ENCODE measurements at regions not wholly inside any gene's neighbourhood (a gene's known extent, or its start where the extent isn't known, plus 50 kb on each side); places are given as distances from the start of the nearest gene placed in this dataset.

DNA sequence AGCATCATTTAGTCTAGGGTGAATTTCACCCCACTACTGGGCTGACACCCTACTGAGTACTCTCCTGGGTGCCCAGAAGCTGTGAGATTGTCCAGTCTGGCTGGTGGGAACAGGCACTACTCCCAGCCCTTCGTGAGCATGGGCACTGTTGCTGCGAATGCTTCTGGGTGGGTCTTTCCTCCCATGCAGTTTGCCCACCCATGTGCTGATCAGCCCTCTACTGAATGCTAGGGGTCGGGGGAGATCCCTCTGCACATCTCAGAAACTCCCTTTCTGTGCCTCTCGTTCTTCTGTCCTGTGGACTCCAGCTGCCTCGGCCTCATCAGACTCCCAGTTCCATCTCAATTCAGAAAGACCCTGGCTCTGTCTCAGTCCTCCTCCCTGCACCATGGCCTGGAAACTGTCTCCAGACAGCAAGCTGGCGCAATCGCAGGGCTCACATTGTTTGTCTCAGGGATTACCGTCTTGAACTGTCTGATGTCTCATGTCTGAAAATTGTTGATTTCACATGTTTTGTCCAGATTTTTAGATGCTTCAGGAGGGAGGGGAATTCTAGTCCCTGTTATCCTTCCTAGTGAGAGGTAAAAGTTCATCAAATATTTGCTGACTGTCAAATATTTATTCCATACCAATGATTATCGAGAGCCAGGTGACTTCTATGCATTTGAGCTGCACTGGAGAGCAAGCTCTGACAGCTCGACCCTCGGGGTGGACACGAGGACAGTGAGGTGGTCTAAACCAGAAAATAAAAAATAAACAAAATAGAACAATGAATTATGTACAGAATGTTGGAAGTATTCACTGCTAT, 316.6 kb upstream of the RTL1 start:
- no peaks in the 10 kb centered on the region for H3K36me3 ChIP-seq (ENCODE audit: insufficient read depth, low read length)
- no peak overlapping the region for H3K4me3 ChIP-seq (ENCODE audit: low read depth, low read length)
- H2AFZ ChIP-seq (ENCODE audit: low read length, unreplicated experiment): no peak overlapping the region
- no peaks in the 10 kb centered on the region for H3K4me1 ChIP-seq (ENCODE audit: control insufficient read depth, insufficient read depth, low read length, unreplicated experiment)
- no peak overlapping the region for H3K27ac ChIP-seq (ENCODE audit: low read depth, low read length)
- 0 out of 2 replicates have a peak, but pooled peaks cover 4% of the 10 kb centered on the region for H3K27me3 ChIP-seq (ENCODE audit: insufficient read depth, low read length)
- H3K79me2 ChIP-seq (ENCODE audit: control insufficient read depth, insufficient read depth, low read length, unreplicated experiment): no peaks in the 10 kb centered on the region

DNA sequence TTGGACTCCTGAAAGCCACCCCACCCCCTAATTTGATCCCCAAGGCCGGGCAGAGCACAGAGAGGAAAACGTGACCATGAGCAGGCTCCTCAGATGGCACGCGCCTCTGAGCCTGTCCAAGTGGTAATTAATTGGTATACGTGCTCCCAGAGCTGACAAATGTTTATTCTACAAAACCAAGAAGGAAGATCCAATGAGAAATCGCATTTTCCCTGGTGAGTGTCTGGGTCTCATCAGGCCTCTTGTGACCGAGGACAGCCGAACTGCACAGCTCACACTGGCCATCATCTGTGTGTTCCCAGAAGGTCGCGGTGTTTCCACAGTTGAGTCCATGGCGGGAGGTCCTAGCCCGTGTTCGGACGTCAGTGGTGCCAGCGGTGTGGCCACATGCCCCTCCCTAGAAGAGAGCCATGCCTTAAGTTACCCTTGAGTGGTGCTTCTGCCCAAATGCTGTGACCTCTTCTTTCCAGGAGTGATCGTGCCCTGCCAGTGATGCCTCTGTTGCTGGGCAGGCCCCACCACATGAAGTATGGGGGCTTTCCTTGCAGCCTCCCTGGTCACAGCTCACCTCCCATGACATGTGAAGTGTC, 317.5 kb upstream of the RTL1 start:
- no peaks in the 10 kb centered on the region for H3K36me3 ChIP-seq (ENCODE audit: insufficient read depth, low read length)
- 0 out of 2 replicates have a peak, but pooled peaks cover 4% of the 10 kb centered on the region for H3K27me3 ChIP-seq (ENCODE audit: insufficient read depth, low read length)
- no peak overlapping the region for H2AFZ ChIP-seq (ENCODE audit: low read length, unreplicated experiment)
- H3K4me1 ChIP-seq (ENCODE audit: control insufficient read depth, insufficient read depth, low read length, unreplicated experiment): no peaks in the 10 kb centered on the region
- H3K4me3 ChIP-seq (ENCODE audit: low read depth, low read length): no peak overlapping the region
- H3K27ac ChIP-seq (ENCODE audit: low read depth, low read length): no peak overlapping the region
- H3K79me2 ChIP-seq (ENCODE audit: control insufficient read depth, insufficient read depth, low read length, unreplicated experiment): no peaks in the 10 kb centered on the region

- Histone ChIP-seq H3K79me2 (ENCODE audit: control insufficient read depth, insufficient read depth, low read length, unreplicated experiment) (no peaks in the 10 kb centered on the region), H3K36me3 (ENCODE audit: insufficient read depth, low read length) (no peaks in the 10 kb centered on the region), H3K4me3 (ENCODE audit: low read depth, low read length) (no peak overlapping the region), H2AFZ (ENCODE audit: low read length, unreplicated experiment) (no peak overlapping the region), H3K27me3 (ENCODE audit: insufficient read depth, low read length) (0 out of 2 replicates have a peak, but pooled peaks cover 4% of the 10 kb centered on the region), H3K27ac (ENCODE audit: low read depth, low read length) (no peak overlapping the region), H3K4me1 (ENCODE audit: control insufficient read depth, insufficient read depth, low read length, unreplicated experiment) (no peaks in the 10 kb centered on the region)
These were observed 318.1 kb upstream of the RTL1 start for GRCh38 chr14:101221549-101222160.

- H3K79me2 ChIP-seq (ENCODE audit: control insufficient read depth, insufficient read depth, low read length, unreplicated experiment): no peaks in the 10 kb centered on the region
- no peak overlapping the region for H2AFZ ChIP-seq (ENCODE audit: low read length, unreplicated experiment)
- H3K36me3 ChIP-seq (ENCODE audit: insufficient read depth, low read length): no peaks in the 10 kb centered on the region
- no peak overlapping the region for H3K4me3 ChIP-seq (ENCODE audit: low read depth, low read length)
- no peaks in the 10 kb centered on the region for H3K4me1 ChIP-seq (ENCODE audit: control insufficient read depth, insufficient read depth, low read length, unreplicated experiment)
- no peak overlapping the region for H3K27ac ChIP-seq (ENCODE audit: low read depth, low read length)
- H3K27me3 ChIP-seq (ENCODE audit: insufficient read depth, low read length): 0 out of 2 replicates have a peak, but pooled peaks cover 4% of the 10 kb centered on the region
These were observed 319.0 kb upstream of the RTL1 start for GRCh38 chr14:101222362-101223070.

GRCh38 chr14:101223127-101223526, 319.6 kb upstream of the RTL1 start:
- H2AFZ ChIP-seq (ENCODE audit: low read length, unreplicated experiment): no peak overlapping the region
- H3K4me1 ChIP-seq (ENCODE audit: control insufficient read depth, insufficient read depth, low read length, unreplicated experiment): no peaks in the 10 kb centered on the region
- no peak overlapping the region for H3K4me3 ChIP-seq (ENCODE audit: low read depth, low read length)

DNA sequence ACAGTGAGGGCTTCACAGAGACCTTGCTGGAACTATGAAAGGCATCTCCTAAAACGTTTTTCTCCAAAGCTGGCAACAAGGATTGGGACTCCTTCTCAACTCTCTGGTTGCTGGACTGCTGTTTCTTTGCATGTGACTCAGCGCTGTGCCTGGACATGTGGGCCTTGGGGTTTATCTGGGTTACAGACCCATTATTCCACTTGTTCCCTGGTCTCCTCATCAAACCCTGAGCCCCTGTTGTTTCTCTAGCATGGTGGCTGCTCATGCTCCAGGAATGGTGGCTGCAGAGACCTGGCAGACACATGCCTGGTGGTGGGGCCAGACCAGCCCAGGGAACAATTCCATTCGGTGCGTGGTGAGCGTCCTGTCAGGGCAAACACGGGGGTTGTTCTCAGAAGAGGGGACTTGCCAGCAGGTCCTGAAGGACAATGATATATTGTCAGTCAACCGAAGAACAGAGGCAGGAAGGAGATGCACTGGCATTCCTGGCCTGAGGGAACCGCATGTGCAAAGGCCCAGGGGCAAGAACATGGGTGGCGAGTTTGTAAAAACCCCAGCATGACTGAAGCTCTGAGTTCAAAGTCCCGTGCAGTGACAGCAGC, 320.1 kb upstream of the RTL1 start:
- H3K4me1 ChIP-seq (ENCODE audit: control insufficient read depth, insufficient read depth, low read length, unreplicated experiment): no peaks in the 10 kb centered on the region
- H3K27me3 ChIP-seq (ENCODE audit: insufficient read depth, low read length): 0 out of 2 replicates have a peak, but pooled peaks cover 4% of the 10 kb centered on the region
- H3K79me2 ChIP-seq (ENCODE audit: control insufficient read depth, insufficient read depth, low read length, unreplicated experiment): no peaks in the 10 kb centered on the region
- H3K4me3 ChIP-seq (ENCODE audit: low read depth, low read length): no peak overlapping the region
- no peak overlapping the region for H3K27ac ChIP-seq (ENCODE audit: low read depth, low read length)
- H3K36me3 ChIP-seq (ENCODE audit: insufficient read depth, low read length): no peaks in the 10 kb centered on the region
- no peak overlapping the region for H2AFZ ChIP-seq (ENCODE audit: low read length, unreplicated experiment)

More at GRCh38 chr14:101223127-101223526, 319.6 kb upstream of the RTL1 start:
- H3K27me3 ChIP-seq (ENCODE audit: insufficient read depth, low read length): 0 out of 2 replicates have a peak, but pooled peaks cover 4% of the 10 kb centered on the region
- no peak overlapping the region for H3K27ac ChIP-seq (ENCODE audit: low read depth, low read length)
- no peaks in the 10 kb centered on the region for H3K79me2 ChIP-seq (ENCODE audit: control insufficient read depth, insufficient read depth, low read length, unreplicated experiment)
- no peaks in the 10 kb centered on the region for H3K36me3 ChIP-seq (ENCODE audit: insufficient read depth, low read length)

GRCh38 chr14:101224356-101225156, 321.0 kb upstream of the RTL1 start:
- no peak overlapping the region for H3K27ac ChIP-seq (ENCODE audit: low read depth, low read length)
- H3K4me1 ChIP-seq (ENCODE audit: control insufficient read depth, insufficient read depth, low read length, unreplicated experiment): no peaks in the 10 kb centered on the region
- H2AFZ ChIP-seq (ENCODE audit: low read length, unreplicated experiment): no peak overlapping the region
- H3K27me3 ChIP-seq (ENCODE audit: insufficient read depth, low read length): 0 out of 2 replicates have a peak, but pooled peaks cover 1% of the 10 kb centered on the region
- H3K4me3 ChIP-seq (ENCODE audit: low read depth, low read length): no peak overlapping the region
- H3K36me3 ChIP-seq (ENCODE audit: insufficient read depth, low read length): no peaks in the 10 kb centered on the region
- no peaks in the 10 kb centered on the region for H3K79me2 ChIP-seq (ENCODE audit: control insufficient read depth, insufficient read depth, low read length, unreplicated experiment)

GRCh38 chr14:101225157-101226152, 321.9 kb upstream of the RTL1 start:
- H2AFZ ChIP-seq (ENCODE audit: low read length, unreplicated experiment): no peak overlapping the region
- H3K4me1 ChIP-seq (ENCODE audit: control insufficient read depth, insufficient read depth, low read length, unreplicated experiment): no peaks in the 10 kb centered on the region
- no peaks in the 10 kb centered on the region for H3K36me3 ChIP-seq (ENCODE audit: insufficient read depth, low read length)
- no peaks in the 10 kb centered on the region for H3K27me3 ChIP-seq (ENCODE audit: insufficient read depth, low read length)
- H3K4me3 ChIP-seq (ENCODE audit: low read depth, low read length): no peak overlapping the region
- no peak overlapping the region for H3K27ac ChIP-seq (ENCODE audit: low read depth, low read length)
- H3K79me2 ChIP-seq (ENCODE audit: control insufficient read depth, insufficient read depth, low read length, unreplicated experiment): no peaks in the 10 kb centered on the region

DNA sequence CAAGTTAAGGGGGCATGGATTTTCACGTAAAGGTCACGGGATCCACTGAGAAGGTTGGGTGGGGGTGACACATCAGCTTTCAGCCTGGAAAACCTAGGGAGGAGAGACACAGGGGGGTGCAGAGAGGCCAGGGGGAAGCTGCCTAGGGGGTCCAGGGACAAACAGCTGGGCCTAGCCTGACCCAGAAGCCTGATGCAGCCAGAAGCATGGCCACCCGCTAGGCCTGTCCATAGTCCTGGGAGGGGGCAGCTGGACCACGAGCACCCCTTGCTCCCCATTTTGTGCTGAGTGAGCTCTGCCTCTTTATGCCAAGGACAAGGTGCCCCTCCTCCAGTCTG, 322.7 kb upstream of the RTL1 start:
- Histone ChIP-seq H2AFZ (ENCODE audit: low read length, unreplicated experiment) (no peak overlapping the region), H3K36me3 (ENCODE audit: insufficient read depth, low read length) (no peaks in the 10 kb centered on the region), H3K79me2 (ENCODE audit: control insufficient read depth, insufficient read depth, low read length, unreplicated experiment) (no peaks in the 10 kb centered on the region), H3K27ac (ENCODE audit: low read depth, low read length) (no peak overlapping the region), H3K4me1 (ENCODE audit: control insufficient read depth, insufficient read depth, low read length, unreplicated experiment) (no peaks in the 10 kb centered on the region), H3K27me3 (ENCODE audit: insufficient read depth, low read length) (no peaks in the 10 kb centered on the region), H3K4me3 (ENCODE audit: low read depth, low read length) (no peak overlapping the region)
